HG02588 (cell line): ENCODE measurements at regions not wholly inside any gene's neighbourhood (a gene's known extent, or its start where the extent isn't known, plus 50 kb on each side); places are given as distances from the start of the nearest gene placed in this dataset.
"Not testable (repeated sequence)": the region's sequence is repeated elsewhere in the genome, so short reads cannot be mapped to it uniquely, and the experiment has no call there.

Source experiments
- ATAC-seq: cut with Tn5 transposase; IDR thresholded peaks from one replicate; pipeline ENCODE4 v1.9.1; 2021; ENCODE audit warnings: mild to moderate bottlenecking, moderate library complexity; ENCODE audit not compliant: unreplicated experiment

GRCh38 chr10:131019696-131020095 is 291.8 kb downstream of the TCERG1L start:
- no peak for ATAC-seq

DNA sequence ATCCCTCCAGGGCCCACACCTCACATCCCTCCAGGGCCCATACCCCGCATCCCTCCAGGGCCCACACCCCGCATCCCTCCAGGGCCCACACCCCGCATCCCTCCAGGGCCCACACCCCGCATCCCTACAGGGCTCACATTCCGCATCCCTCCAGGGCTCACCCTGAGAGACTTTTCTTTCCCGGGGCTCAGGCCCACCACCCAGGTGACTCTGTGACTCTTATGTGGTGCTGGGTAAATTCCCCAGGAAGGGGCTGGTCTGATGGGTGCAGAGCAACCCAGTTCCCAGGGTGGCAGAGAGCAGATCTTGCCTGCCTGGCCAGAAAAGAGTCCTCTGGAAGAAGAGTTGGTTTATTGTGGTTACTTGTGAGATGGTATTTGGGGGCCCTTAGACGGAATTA is 290.7 kb downstream of the TCERG1L start:
- no peak for ATAC-seq

DNA sequence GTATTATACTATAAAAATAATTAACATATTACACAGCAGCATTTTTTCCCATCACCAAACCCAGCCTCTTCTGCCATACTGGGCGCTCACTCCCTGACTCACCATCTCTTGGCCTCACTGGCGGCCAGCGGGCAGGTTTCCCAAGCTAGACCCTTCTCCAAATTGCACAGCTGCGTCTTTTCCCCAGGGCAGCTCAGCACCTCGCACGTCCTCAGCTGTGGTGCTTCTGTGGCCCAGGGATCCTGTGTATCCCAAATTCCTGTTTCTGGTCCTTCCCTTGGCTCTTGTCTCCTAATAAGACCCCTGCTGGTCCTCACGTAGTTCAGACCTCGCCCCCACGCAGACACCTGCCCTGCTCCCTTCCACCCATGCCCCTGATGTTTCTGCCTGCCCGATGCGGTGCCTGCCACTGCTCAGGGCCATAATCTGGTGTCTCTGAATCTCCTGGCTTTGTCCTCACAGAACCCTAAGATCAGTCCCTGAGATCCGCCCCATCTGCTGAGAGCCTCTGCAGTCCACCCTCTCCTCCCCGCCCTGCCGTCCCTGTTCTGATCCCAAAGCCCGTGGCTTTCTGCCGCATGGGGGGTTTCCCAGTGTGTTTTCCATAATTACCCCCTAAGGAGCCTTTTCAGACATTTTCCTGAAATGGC is 290.1 kb downstream of the TCERG1L start:
- no peak for ATAC-seq

DNA sequence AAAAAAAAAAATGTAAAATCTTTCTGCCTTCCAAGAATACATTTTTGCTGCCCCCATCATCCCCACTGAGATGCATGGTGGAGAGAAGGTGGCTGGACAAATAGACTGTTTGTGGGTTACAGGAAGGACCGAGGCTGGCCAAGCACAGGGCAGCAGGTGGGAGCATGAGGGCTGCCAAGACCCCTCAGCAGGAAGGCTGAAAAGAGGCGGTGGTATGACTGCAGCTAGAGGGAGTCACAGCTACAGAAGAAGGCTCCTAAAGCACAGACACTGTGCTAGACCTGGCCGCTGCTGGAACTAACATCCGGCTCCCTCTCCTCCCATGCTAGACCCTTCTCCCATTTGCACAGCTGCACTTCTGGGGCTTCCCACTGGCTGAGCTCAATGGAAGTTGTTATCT is 289.6 kb downstream of the TCERG1L start:
- no peak for ATAC-seq

DNA sequence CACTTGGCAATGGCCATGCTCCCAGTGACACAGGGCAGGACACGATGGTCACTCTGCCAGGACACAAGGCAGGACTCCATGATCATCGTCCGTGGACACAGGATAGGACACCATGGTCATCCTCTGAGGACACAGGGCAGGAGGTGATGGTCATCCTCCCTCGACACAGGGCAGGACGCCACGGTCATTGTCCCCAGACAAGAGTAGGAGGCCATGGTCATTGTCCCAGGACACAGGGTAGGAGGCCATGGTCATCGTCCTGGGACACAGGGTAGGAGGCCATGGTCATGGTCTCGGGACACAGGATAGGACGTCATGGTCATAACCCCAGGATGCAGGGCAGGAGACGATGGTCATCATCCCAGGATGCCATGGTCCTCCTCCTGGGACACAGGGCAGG is 289.2 kb downstream of the TCERG1L start:
- ATAC-seq = no peak

DNA sequence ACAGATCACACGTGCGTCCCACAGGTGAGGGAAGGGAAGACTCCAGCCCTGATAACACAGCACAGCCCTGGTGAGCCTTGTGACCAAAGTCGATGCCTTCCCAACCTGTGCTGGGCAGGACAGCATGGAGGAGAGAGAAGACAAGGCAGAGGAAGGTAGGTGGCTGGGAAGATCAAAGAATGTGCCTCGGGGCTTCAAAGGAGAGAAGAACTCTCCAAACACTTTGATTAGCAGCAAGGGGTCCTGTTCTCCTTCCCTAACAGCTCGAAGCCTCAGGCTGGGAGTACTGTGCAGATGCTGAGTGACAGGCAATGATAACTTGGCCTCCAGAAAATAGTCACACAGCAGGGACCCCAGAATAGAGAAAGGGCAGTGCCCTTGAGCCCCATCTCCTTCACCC is 288.5 kb downstream of the TCERG1L start:
- no peak for ATAC-seq

DNA sequence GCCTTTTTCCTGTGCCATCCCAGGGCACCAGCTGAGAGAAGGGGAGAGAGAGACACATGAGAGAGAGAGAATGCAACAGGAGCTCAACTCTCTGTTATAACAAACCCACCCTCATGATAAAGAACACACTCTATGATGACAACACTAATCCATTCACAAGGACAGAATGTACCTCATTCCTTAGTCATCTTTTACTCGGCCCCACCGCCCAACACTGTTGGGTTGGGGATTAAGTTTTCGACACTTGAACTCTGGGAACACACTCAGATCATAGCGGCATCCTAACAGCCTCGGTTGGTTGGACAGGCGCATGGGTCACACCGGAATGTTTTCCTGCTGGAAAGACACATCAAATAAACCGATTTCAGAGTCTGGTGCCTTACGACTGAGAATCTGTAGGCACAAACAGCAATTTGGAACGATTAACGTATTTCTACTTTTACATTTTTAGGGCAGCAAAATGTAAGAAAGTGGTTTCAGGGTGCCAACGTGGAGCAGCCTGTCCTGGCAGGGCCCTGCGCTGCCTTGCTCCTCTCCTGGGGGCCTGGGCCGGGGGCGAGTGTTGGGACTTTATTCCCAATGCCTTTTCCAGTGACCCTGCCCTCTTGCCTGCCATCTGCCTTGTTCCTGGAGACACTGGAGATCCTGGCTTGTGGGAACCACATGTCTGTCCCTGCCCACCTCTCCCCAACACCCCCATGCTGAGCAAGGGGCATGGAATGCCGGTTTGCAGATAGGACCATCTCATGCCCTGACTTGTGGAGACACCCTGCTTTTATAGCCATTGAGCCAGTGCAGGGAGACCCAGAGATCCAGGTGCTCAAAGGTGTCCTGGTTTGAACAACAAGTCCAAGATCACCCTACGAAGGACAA is 287.0 kb downstream of the TCERG1L start:
- no peak for ATAC-seq

- ATAC-seq = no peak
Measured at GRCh38 chr10:131025333-131025732, 286.2 kb downstream of the TCERG1L start.

- ATAC-seq = no peak
Measured at GRCh38 chr10:131027256-131027655, 284.3 kb downstream of the TCERG1L start.

GRCh38 chr10:131031346-131031745 is 280.2 kb downstream of the TCERG1L start:
- ATAC-seq = no peak

DNA sequence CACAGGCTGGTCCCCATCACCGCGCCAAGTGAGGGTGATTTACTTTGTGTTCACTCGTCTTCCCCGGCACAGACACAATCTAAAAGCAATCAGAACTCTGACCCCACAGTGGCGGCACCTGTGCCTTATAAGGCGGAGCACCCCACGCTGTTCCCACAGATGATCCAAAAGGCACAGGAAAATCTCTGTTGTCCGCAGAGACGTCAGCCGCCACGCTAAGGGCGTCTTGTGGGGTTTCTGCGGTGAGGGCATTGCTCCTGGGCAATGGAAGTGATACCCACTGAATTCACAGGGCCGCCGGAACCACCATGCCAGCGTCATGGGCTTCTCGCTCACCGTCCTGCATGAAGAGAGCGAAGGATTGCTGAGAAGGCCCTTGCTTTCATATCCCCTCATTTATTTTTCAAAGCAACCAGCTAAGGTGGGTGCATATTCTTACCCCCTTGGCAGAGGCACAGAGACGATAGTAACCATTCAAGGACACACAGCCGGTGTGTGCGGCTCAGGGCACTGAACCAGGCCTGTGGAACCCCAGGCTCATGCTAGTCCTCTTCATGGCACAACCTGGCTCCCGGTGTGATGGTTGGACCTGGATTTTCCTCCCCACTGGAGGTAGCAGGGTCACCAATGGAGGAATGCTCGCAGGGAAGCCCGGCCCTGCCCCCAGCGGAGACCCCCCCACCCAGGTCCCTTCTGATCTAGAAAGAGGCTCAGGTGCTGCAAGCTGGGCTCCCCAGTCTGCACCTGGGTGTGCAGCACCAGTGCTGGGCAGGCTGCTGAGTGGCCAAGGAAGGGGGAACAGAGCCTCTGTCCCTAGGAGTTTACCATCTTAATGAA is 279.0 kb downstream of the TCERG1L start:
- no peak for ATAC-seq

DNA sequence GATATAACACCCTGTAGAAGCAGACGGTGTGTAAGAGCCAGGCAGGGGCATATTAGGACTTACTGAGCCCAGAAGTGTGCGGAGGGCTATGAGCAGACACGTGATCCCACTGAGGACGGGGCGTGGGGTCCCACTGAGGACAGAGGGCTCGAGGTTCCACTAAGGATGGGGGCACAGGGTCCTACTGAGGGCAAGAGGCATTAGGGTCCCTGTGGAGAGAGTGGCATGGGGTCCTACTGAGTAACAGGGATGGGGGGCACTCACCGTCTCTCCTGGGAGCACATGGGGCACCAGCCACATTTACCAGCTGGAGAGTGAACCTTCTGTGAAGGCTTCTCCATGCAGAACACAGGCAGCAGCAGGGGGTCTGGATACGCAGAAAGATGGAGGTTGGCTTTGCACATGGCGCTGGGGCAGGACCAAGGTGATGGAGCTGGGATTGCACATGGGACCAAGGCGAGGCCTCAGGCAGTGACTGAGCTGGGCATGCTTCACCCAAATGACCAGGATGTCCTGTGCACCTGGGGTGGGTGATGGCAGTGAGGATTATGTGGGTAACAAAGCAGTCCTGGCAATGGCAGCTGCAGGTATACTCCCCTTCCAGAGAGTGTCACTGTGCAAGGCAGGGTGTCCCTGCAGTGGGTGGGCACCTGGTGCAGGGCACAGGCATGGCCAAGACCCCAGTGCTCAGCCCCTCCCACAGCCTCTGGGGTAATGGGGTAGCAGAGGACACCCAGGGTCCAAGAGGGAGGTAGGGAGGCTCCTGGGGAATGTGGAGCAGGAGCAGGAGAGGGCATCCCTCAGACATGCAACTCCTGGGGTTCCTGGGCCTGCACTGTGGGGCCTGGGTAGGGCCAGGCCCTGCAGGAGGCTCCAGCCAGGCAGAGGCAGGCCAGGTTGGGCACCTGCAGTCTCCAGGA is 278.1 kb downstream of the TCERG1L start:
- no peak for ATAC-seq

DNA sequence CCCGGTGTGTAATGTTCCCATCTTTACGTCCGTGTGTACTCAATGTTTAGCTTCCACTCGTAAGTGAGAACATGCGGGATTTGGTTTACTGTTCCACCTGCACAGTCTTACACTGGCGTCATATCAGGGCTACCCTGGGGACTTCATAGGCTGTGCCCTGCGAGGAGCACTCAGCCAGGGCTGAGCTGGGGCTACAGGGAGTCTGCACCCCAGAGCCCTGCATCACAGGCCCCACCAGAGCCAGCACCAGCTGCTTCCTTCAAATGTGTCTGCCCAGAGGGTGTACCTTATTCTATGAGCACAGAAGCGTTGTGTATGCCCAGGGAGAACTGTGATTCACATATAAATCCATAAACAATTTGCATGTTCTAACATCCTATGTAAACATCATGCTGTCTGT is 277.1 kb downstream of the TCERG1L start:
- no peak for ATAC-seq

DNA sequence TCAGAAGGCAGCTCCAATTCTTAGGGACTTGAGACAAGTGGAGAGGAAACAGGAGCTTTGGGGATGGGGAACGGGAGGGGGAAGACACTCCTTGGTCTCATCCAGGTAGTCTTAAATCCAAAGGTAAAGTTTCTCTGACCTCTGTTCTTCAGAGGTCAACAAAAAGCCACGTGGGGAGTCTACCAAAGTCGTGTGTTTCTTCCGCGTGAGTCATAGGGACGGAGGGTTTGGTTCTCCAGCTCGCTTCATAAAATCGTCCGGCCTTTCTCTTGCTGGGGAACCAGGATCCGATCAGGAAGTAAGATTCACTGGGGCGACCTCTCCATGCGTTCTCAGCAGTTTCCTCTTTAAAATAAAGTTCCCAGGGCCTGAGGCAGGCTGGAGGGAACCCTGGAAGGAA is 275.7 kb downstream of the TCERG1L start:
- no peak for ATAC-seq

- no peak for ATAC-seq
Measured at GRCh38 chr10:131038056-131038455, 273.5 kb downstream of the TCERG1L start.

GRCh38 chr10:131041031-131041430 is 270.5 kb downstream of the TCERG1L start:
- ATAC-seq = no peak

GRCh38 chr10:131041441-131041840 is 270.1 kb downstream of the TCERG1L start:
- ATAC-seq = no peak

DNA sequence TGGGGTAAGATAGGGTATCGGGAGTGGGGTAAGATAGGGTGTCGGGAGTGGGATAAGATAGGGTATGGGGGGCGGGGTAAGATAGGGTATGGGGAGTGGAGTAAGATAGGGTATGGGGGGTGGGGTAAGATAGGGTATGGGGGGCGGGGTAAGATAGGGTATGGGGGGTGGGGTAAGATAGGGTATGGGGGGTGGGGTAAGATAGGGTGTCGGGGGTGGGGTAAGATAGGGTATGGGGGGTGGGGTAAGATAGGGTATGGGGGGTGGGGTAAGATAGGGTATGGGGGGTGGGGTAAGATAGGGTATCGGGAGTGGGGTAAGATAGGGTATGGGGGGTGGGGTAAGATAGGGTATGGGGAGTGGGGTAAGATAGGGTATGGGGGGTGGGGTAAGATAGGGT is 269.5 kb downstream of the TCERG1L start:
- not testable (repeated sequence) for ATAC-seq
